WTC11 (cell line): ENCODE measurements at regions not wholly inside any gene's neighbourhood (a gene's known extent, or its start where the extent isn't known, plus 50 kb on each side); places are given as distances from the start of the nearest gene placed in this dataset.
A peak's percentile ranks its signal among the peaks of the same experiment; 100 is the strongest.

Experiments
- ATAC-seq: fragments of 200-7000 bp; cut with Tn5 transposase; 2 replicates; pipeline ENCODE4 v1.10.0; 2021; ENCODE audit warnings: mild to moderate bottlenecking, moderate library complexity
- CTCF ChIA-PET: fragments of 300-600 bp; sonication (Branson Sonifier 250); formaldehyde crosslinking; loops from one replicate; lab custom pipeline; 2021; ENCODE audit warnings: antibody characterized with exemption; lab: Charles Lee
- POLR2A ChIA-PET: fragments of 350-600 bp; sonication (Branson Sonifier 250); formaldehyde crosslinking; loops from one replicate; lab custom pipeline; 2021; ENCODE audit warnings: antibody characterized with exemption; lab: Charles Lee
- DNase-seq: peaks from one replicate; pipeline ENCODE4 v3.0.0; 2021; ENCODE audit warnings: low spot score
- H3K27ac Mint-ChIP-seq: 2 replicates; pipeline ENCODE4 v1.8.0; 2021; ENCODE audit warnings: mixed read lengths
- H3K27me3 Mint-ChIP-seq: 2 replicates; pipeline ENCODE4 v1.8.0; 2021; ENCODE audit warnings: low read depth, mild to moderate bottlenecking, moderate library complexity, mixed read lengths
- H3K36me3 Mint-ChIP-seq: 2 replicates; pipeline ENCODE4 v1.8.0; 2021; ENCODE audit warnings: mixed read lengths
- H3K4me1 Mint-ChIP-seq: 2 replicates; pipeline ENCODE4 v1.8.0; 2022; ENCODE audit warnings: mixed read lengths
- H3K4me3 Mint-ChIP-seq: 2 replicates; pipeline ENCODE4 v1.8.0; 2021; ENCODE audit warnings: mild to moderate bottlenecking, moderate library complexity, mixed read lengths
- H3K9me3 Mint-ChIP-seq: 2 replicates; pipeline ENCODE4 v1.8.0; 2021; ENCODE audit warnings: mixed read lengths
- ATF1 ChIP-seq: sonication (generic); formaldehyde crosslinking; IDR thresholded peaks from 2 replicates; pipeline ENCODE4 v1.8.1; 2023; ENCODE audit warnings: mild to moderate bottlenecking, moderate library complexity, missing genetic modification reagents
- ATF3 ChIP-seq: sonication (generic); formaldehyde crosslinking; conservative IDR thresholded peaks from 2 replicates; pipeline ENCODE4 v1.8.1; 2022; ENCODE audit warnings: mild to moderate bottlenecking, missing genetic modification reagents
- CTCF ChIP-seq: fragments of 200-600 bp; IDR thresholded peaks from 2 replicates; pipeline ENCODE4 v1.8.0; 2022; ENCODE audit warnings: antibody characterized with exemption
- E2F5 ChIP-seq: sonication (generic); formaldehyde crosslinking; IDR thresholded peaks from 2 replicates; pipeline ENCODE4 v1.8.1; 2022; ENCODE audit warnings: mild to moderate bottlenecking, moderate library complexity, missing genetic modification reagents
- ELF4 ChIP-seq: sonication (generic); formaldehyde crosslinking; IDR thresholded peaks from 2 replicates; pipeline ENCODE4 v1.8.1; 2022; ENCODE audit warnings: low read depth, mild to moderate bottlenecking, moderate library complexity, missing genetic modification reagents
- EMX1 ChIP-seq: fragments of 250-450 bp; sonication (Bioruptor Pico); IDR thresholded peaks from 2 replicates; pipeline ENCODE4 v1.8.0; 2021; ENCODE audit warnings: mild to moderate bottlenecking
- ERG ChIP-seq: fragments of 250-450 bp; sonication (Bioruptor Pico); IDR thresholded peaks from 2 replicates; pipeline ENCODE4 v1.8.0; 2021; ENCODE audit warnings: mild to moderate bottlenecking
- FOXP1 ChIP-seq: sonication (generic); formaldehyde crosslinking; IDR thresholded peaks from 2 replicates; pipeline ENCODE4 v1.8.0; 2022; ENCODE audit warnings: missing genetic modification reagents, mild to moderate bottlenecking, moderate library complexity, borderline replicate concordance
- GABPB1 ChIP-seq: sonication (generic); formaldehyde crosslinking; IDR thresholded peaks from 2 replicates; pipeline ENCODE4 v1.8.1; 2023; ENCODE audit warnings: mild to moderate bottlenecking, missing genetic modification reagents
- GTF2I ChIP-seq: fragments of 250-450 bp; sonication (Bioruptor Pico); conservative IDR thresholded peaks from 2 replicates; pipeline ENCODE4 v1.4.0; 2021; ENCODE audit warnings: mild to moderate bottlenecking
- HMGA2 ChIP-seq: fragments of 250-450 bp; sonication (Bioruptor Pico); IDR thresholded peaks from 2 replicates; pipeline ENCODE4 v1.4.0; 2021; ENCODE audit warnings: mild to moderate bottlenecking, moderate library complexity
- MAX ChIP-seq: sonication (generic); formaldehyde crosslinking; IDR thresholded peaks from 2 replicates; pipeline ENCODE4 v1.8.0; 2022; ENCODE audit warnings: mild to moderate bottlenecking, missing genetic modification reagents
- MLX ChIP-seq: sonication (generic); formaldehyde crosslinking; IDR thresholded peaks from 2 replicates; pipeline ENCODE4 v1.8.1; 2023; ENCODE audit warnings: mild to moderate bottlenecking, missing genetic modification reagents, moderate library complexity
- NFATC4 ChIP-seq: fragments of 250-450 bp; sonication (Bioruptor Pico); IDR thresholded peaks from 2 replicates; pipeline ENCODE4 v1.9.0; 2021; ENCODE audit warnings: mild to moderate bottlenecking
- NR2C2 ChIP-seq: sonication (generic); formaldehyde crosslinking; IDR thresholded peaks from 2 replicates; pipeline ENCODE4 v1.8.0; 2022; ENCODE audit warnings: mild to moderate bottlenecking, missing genetic modification reagents
- OVOL2 ChIP-seq: fragments of 250-450 bp; sonication (Bioruptor Pico); IDR thresholded peaks from 2 replicates; pipeline ENCODE4 v1.9.0; 2021; ENCODE audit warnings: mild to moderate bottlenecking, borderline replicate concordance
- PRDM15 ChIP-seq: sonication (generic); formaldehyde crosslinking; IDR thresholded peaks from 2 replicates; pipeline ENCODE4 v1.8.0; 2022; ENCODE audit warnings: missing genetic modification reagents
- RELA ChIP-seq: sonication (generic); formaldehyde crosslinking; IDR thresholded peaks from 2 replicates; pipeline ENCODE4 v1.8.1; 2022; ENCODE audit warnings: missing genetic modification reagents, mild to moderate bottlenecking, borderline replicate concordance
- RORB ChIP-seq: fragments of 250-450 bp; sonication (Bioruptor Pico); IDR thresholded peaks from 2 replicates; pipeline ENCODE4 v1.9.0; 2021; ENCODE audit warnings: mild to moderate bottlenecking
- SMAD4 ChIP-seq: sonication (generic); formaldehyde crosslinking; IDR thresholded peaks from 2 replicates; pipeline ENCODE4 v1.8.0; 2022; ENCODE audit warnings: mild to moderate bottlenecking, missing genetic modification reagents
- SOX15 ChIP-seq: fragments of 250-450 bp; sonication (Bioruptor Pico); IDR thresholded peaks from 2 replicates; pipeline ENCODE4 v1.9.0; 2021; ENCODE audit warnings: mild to moderate bottlenecking
- TEAD4 ChIP-seq: sonication (generic); formaldehyde crosslinking; IDR thresholded peaks from 2 replicates; pipeline ENCODE4 v1.8.0; 2022; ENCODE audit warnings: mild to moderate bottlenecking, missing genetic modification reagents
- ZBTB21 ChIP-seq: sonication (generic); formaldehyde crosslinking; IDR thresholded peaks from 2 replicates; pipeline ENCODE4 v1.8.1; 2023; ENCODE audit warnings: mild to moderate bottlenecking, missing genetic modification reagents, borderline replicate concordance
- ZMAT4 ChIP-seq: fragments of 250-450 bp; sonication (Bioruptor Pico); IDR thresholded peaks from 2 replicates; pipeline ENCODE4 v1.9.0; 2021; ENCODE audit warnings: mild to moderate bottlenecking
- ZNF138 ChIP-seq: sonication (generic); formaldehyde crosslinking; conservative IDR thresholded peaks from 2 replicates; pipeline ENCODE4 v1.8.1; 2022; ENCODE audit warnings: mild to moderate bottlenecking, moderate library complexity, missing genetic modification reagents
- ZNF396 ChIP-seq: fragments of 250-450 bp; sonication (Bioruptor Pico); IDR thresholded peaks from 2 replicates; pipeline ENCODE4 v1.8.0; 2021; ENCODE audit warnings: mild to moderate bottlenecking, moderate library complexity, borderline replicate concordance
- ZNF423 ChIP-seq: fragments of 250-450 bp; sonication (Bioruptor Pico); IDR thresholded peaks from 2 replicates; pipeline ENCODE4 v2.1.2; 2022; ENCODE audit warnings: mild to moderate bottlenecking, moderate library complexity

- no peaks in the 10 kb centered on the region for H3K27me3 Mint-ChIP-seq
- no peak for TF ChIP-seq ATF3
- no peak for TF ChIP-seq RORB (CRISPR knock-in tag)
- no peak for TF ChIP-seq EMX1 (CRISPR knock-in tag)
- no peak for TF ChIP-seq CTCF
- TF ChIP-seq OVOL2, result no peak
- no peak for TF ChIP-seq E2F5 (CRISPR knock-in tag)
- no peak for TF ChIP-seq NR2C2
- TF ChIP-seq SOX15, result no peak
- TF ChIP-seq MAX (CRISPR knock-in tag), result no peak
- no peak for TF ChIP-seq ELF4 (CRISPR knock-in tag)
- TF ChIP-seq HMGA2 (CRISPR knock-in tag), result no peak
- TF ChIP-seq SMAD4 (CRISPR knock-in tag), result no peak
- TF ChIP-seq ERG (CRISPR knock-in tag), result no peak
- TF ChIP-seq MLX, result no peak
- TF ChIP-seq TEAD4, result no peak
- no peak for TF ChIP-seq GTF2I
- no peak for TF ChIP-seq ZBTB21
- no peak for TF ChIP-seq ZNF396 (CRISPR knock-in tag)
- TF ChIP-seq ATF1 (CRISPR knock-in tag), result no peak
- TF ChIP-seq, all 79 proteins: peak for 0
- Mint-ChIP-seq H3K4me3 (no peak overlapping the region), H3K9me3 (no peaks in the 10 kb centered on the region), H3K36me3 (no peaks in the 10 kb centered on the region), H3K4me1 (no peaks in the 10 kb centered on the region), H3K27ac (no peak overlapping the region)
- DNase-seq, result no peak
- ChIA-PET CTCF (no interaction called here), POLR2A (no interaction called here)
- no peak for ATAC-seq
Observed at GRCh38 chr2:40824278-40824677, 372.4 kb upstream of the SLC8A1 start.

- H3K27ac Mint-ChIP-seq, result no peak overlapping the region
- H3K4me3 Mint-ChIP-seq, result no peak overlapping the region
- ATAC-seq, result peak; percentile 72
- CTCF ChIA-PET, result no interaction called here
- no peaks in the 10 kb centered on the region for H3K9me3 Mint-ChIP-seq
- H3K36me3 Mint-ChIP-seq, result no peaks in the 10 kb centered on the region
- no peaks in the 10 kb centered on the region for H3K4me1 Mint-ChIP-seq
- no peaks in the 10 kb centered on the region for H3K27me3 Mint-ChIP-seq
- POLR2A ChIA-PET, result no interaction called here
- TF ChIP-seq ATF1 (CRISPR knock-in tag), result no peak
- TF ChIP-seq ZNF423 (CRISPR knock-in tag), result no peak
- TF ChIP-seq, all 79 proteins: peak for 0
- no peak for DNase-seq
Observed at GRCh38 chr2:40827392-40827791, 375.5 kb upstream of the SLC8A1 start.

GRCh38 chr2:40831321-40831873 is 379.5 kb upstream of the SLC8A1 start:
- CTCF ChIA-PET, result no interaction called here
- H3K27ac Mint-ChIP-seq, result no peak overlapping the region
- DNase-seq, result no peak
- no peaks in the 10 kb centered on the region for H3K27me3 Mint-ChIP-seq
- H3K9me3 Mint-ChIP-seq, result peaks cover 7% of the 10 kb centered on the region
- ATAC-seq, result no peak
- POLR2A ChIA-PET, result no interaction called here
- H3K4me3 Mint-ChIP-seq, result no peak overlapping the region
- H3K4me1 Mint-ChIP-seq, result no peaks in the 10 kb centered on the region
- no peaks in the 10 kb centered on the region for H3K36me3 Mint-ChIP-seq
- TF ChIP-seq RELA (CRISPR knock-in tag) (no peak), PRDM15 (CRISPR knock-in tag) (no peak), FOXP1 (CRISPR knock-in tag) (no peak), NFATC4 (no peak), ZMAT4 (CRISPR knock-in tag) (no peak), ZNF138 (CRISPR knock-in tag) (no peak), GABPB1 (CRISPR knock-in tag) (no peak)
